Nephron progenitor cell (in vitro differentiated cells): ENCODE measurements at regions not wholly inside any gene's neighbourhood (a gene's known extent, or its start where the extent isn't known, plus 50 kb on each side); places are given as distances from the start of the nearest gene placed in this dataset.
"Not testable (repeated sequence)": the region's sequence is repeated elsewhere in the genome, so short reads cannot be mapped to it uniquely, and the experiment has no call there.

Experiments
- DNase-seq: peaks from one replicate; pipeline ENCODE4 v3.0.0; 2021
- H3K27ac Mint-ChIP-seq: 2 replicates; pipeline ENCODE4 v1.8.0; 2021; ENCODE audit warnings: mild to moderate bottlenecking, moderate library complexity, mixed read lengths
- H3K27me3 Mint-ChIP-seq: 2 replicates; pipeline ENCODE4 v1.8.0; 2021; ENCODE audit warnings: mild to moderate bottlenecking, low read depth, mixed read lengths; ENCODE audit not compliant: poor library complexity
- H3K36me3 Mint-ChIP-seq: 2 replicates; pipeline ENCODE4 v1.8.0; 2021; ENCODE audit warnings: low read depth, mixed read lengths
- H3K4me1 Mint-ChIP-seq: 2 replicates; pipeline ENCODE4 v1.8.0; 2021; ENCODE audit warnings: mixed read lengths
- H3K4me3 Mint-ChIP-seq: 2 replicates; pipeline ENCODE4 v1.8.0; 2021; ENCODE audit warnings: mild to moderate bottlenecking, moderate library complexity, mixed read lengths
- H3K9me3 Mint-ChIP-seq: 2 replicates; pipeline ENCODE4 v1.8.0; 2021; ENCODE audit warnings: mild to moderate bottlenecking, moderate library complexity, mixed read lengths
- TF ChIP-seq, protein P1 (sequence below): fragments of 200-600 bp; sonication (generic); IDR thresholded peaks from 2 replicates; pipeline ENCODE4 v1.5.0; 2021; ENCODE audit warnings: antibody characterized with exemption

DNA sequence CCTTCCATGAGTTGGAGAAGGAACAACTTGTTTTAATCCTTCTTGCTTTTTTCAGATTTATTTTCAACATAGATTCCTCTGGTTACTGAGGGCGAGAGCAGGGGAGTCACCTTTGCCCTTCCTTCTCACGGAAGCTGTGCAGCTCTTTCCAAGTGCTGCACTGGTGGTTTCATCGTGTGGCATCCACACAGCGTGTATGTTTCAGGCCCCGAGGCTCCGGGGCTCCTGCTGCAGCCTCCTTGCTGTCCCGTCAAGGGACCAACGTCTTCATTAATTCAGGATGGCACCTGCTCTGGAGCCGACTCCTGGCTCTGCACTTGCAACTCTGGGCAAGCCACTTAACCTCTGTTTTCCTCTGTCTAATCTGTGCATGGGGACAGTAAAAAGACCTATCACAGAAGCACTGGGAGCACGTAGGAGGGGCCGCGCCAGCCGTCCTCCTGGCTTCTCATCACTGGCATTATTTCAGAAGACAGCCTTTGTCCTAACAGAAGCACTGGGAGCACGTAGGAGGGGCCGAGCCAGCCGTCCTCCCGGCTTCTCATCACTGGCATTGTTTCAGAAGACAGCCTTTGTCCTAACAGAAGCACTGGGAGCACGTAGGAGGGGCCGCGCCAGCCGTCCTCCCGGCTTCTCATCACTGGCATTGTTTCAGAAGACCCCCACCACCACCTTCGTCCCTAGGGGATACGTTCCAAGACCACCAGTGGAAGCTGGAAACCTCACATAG, 117.8 kb upstream of the NKX1-1 start:
- peaks cover 8% of the 10 kb centered on the region for H3K36me3 Mint-ChIP-seq
- TF ChIP-seq, protein P1, sequence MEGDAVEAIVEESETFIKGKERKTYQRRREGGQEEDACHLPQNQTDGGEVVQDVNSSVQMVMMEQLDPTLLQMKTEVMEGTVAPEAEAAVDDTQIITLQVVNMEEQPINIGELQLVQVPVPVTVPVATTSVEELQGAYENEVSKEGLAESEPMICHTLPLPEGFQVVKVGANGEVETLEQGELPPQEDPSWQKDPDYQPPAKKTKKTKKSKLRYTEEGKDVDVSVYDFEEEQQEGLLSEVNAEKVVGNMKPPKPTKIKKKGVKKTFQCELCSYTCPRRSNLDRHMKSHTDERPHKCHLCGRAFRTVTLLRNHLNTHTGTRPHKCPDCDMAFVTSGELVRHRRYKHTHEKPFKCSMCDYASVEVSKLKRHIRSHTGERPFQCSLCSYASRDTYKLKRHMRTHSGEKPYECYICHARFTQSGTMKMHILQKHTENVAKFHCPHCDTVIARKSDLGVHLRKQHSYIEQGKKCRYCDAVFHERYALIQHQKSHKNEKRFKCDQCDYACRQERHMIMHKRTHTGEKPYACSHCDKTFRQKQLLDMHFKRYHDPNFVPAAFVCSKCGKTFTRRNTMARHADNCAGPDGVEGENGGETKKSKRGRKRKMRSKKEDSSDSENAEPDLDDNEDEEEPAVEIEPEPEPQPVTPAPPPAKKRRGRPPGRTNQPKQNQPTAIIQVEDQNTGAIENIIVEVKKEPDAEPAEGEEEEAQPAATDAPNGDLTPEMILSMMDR: no peak
- peak; percentile 1 for DNase-seq
- H3K27ac Mint-ChIP-seq: no peak overlapping the region
- H3K4me3 Mint-ChIP-seq: no peak overlapping the region
- peaks cover 86% of the 10 kb centered on the region for H3K27me3 Mint-ChIP-seq
- peaks cover 40% of the 10 kb centered on the region for H3K9me3 Mint-ChIP-seq
- H3K4me1 Mint-ChIP-seq: peaks cover 16% of the 10 kb centered on the region

DNA sequence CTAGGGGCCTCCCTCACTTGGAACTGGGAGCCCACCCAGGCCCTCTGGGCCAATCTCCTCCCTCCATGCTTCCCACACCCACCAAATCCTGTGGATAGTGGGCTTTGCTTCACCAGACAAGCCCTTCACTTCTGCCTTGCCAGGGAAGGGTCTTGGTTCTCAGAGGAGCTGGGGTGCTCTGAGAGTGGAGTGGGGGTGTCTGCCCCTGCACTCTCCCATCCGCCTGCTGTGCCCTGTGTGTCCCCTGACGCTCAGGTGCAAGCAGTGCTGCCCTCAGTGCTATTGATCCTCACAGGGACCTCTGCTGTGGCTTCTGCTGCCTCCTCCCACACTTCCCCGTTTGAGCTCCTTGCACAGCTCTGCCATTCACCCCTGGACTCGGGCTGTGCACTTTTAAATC, 117.3 kb upstream of the NKX1-1 start:
- peaks cover 8% of the 10 kb centered on the region for H3K36me3 Mint-ChIP-seq
- H3K4me3 Mint-ChIP-seq: no peak overlapping the region
- peaks cover 86% of the 10 kb centered on the region for H3K27me3 Mint-ChIP-seq
- TF ChIP-seq, protein P1: no peak
- H3K4me1 Mint-ChIP-seq: peaks cover 16% of the 10 kb centered on the region
- DNase-seq: peak; percentile 1
- H3K9me3 Mint-ChIP-seq: peaks cover 40% of the 10 kb centered on the region
- H3K27ac Mint-ChIP-seq: no peak overlapping the region

DNA sequence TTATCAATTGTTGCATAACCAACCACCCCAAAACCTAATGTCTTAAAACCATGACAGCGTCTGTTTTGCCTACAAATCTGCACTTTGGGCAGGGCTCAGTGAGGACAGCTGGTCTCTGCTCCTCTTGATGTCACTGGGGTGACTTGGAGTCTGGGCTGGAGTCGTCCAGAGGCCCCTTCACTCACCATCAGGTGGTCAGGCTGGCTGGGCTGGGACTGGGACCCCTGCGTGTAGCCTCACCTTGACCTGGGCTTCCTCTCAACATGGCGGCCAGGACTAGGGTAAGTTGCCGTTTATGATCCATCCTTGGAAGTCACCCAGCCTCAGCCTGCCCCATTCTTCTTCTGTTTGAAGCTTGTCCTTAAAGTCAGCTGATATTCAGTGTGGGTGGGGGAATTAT, 116.8 kb upstream of the NKX1-1 start:
- TF ChIP-seq, protein P1: no peak
- H3K27me3 Mint-ChIP-seq: peaks cover 86% of the 10 kb centered on the region
- H3K4me1 Mint-ChIP-seq: peaks cover 16% of the 10 kb centered on the region
- peaks cover 40% of the 10 kb centered on the region for H3K9me3 Mint-ChIP-seq
- no peak overlapping the region for H3K27ac Mint-ChIP-seq
- DNase-seq: no peak
- H3K4me3 Mint-ChIP-seq: no peak overlapping the region
- peaks cover 8% of the 10 kb centered on the region for H3K36me3 Mint-ChIP-seq

DNA sequence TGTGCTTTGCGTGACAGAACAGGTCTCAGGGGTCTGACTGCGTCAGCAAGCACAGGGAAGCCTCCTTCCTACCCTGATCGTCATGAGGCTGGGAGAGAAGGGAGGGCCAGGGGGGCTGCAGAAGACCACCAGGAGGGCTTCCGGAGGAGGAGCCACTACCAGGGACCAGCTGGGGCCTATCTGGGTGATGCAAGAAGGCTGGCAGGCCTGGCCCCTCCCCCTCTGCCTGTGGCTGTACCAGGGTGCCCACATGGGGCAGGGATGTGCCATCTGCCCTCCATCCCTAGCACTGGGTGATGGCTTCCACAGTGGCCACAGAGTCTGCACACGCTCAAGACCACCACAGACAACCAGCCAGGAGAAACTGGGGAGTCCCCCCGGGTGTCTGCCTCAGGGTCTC, 116.4 kb upstream of the NKX1-1 start:
- Mint-ChIP-seq H3K36me3 (peaks cover 8% of the 10 kb centered on the region), H3K27ac (no peak overlapping the region), H3K4me3 (no peak overlapping the region), H3K4me1 (peaks cover 16% of the 10 kb centered on the region), H3K9me3 (peaks cover 37% of the 10 kb centered on the region), H3K27me3 (peaks cover 83% of the 10 kb centered on the region)
- peak; percentile 5 for DNase-seq
- TF ChIP-seq, protein P1: no peak

DNA sequence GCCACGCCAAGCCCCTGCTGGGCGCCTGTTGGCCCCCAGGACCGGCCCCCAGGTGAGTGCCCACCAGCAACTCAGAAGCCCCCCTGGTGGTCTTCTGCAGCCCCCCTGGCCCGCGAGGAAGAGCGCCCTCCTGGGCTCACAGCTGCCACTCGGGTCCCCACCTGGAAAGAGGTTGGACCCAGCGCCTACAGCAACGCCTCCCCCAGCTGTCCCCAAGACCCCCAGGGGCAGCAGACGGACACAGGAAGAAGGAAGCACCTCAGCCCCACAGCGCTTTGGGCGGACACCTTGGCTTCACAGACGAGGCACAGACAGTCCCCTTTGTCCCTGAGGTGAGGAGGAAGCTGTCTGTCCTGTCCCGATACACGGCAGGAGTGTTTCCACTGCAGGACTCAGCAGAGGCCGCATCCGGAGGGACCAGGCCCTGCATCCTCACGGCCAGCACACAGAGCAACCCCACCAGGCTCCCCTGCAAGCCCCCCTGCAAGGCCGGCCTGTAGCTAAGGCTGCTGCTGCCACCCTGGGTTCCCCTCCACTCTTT, 115.6 kb upstream of the NKX1-1 start:
- DNase-seq: peak; percentile 2
- Mint-ChIP-seq H3K27me3 (peaks cover 76% of the 10 kb centered on the region), H3K9me3 (peaks cover 31% of the 10 kb centered on the region), H3K36me3 (peaks cover 8% of the 10 kb centered on the region), H3K4me3 (no peak overlapping the region), H3K4me1 (peaks cover 18% of the 10 kb centered on the region), H3K27ac (no peak overlapping the region)
- TF ChIP-seq, protein P1: no peak

DNA sequence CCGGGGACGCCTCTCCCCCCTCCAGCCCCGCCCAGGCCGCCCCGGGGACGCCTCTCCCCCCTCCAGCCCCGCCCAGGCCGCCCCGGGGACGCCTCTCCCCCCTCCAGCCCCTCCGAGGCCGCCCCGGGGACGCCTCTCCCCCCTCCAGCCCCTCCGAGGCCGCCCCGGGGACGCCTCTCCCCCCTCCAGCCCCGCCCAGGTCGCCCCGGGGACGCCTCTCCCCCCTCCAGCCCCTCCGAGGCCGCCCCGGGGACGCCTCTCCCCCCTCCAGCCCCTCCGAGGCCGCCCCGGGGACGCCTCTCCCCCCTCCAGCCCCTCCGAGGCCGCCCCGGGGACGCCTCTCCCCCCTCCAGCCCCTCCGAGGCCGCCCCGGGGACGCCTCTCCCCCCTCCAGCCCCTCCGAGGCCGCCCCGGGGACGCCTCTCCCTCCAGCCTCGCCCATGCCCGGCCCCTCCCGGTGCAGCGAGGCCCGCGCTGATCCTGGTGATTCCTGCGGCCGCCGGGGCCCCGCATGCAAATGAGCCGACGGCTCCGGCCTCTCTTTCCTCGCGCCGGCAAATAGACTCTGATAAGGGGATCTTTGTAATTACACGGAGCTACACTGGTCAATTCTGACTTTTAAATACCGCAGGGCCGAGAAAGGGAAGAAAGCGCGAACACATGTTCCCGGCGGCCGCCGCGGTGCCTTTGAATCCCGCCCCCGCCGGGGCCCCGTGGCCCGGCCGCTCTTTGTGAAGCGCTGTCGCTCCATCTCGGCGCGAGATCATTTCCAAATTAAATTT, 114.7 kb upstream of the NKX1-1 start:
- H3K27me3 Mint-ChIP-seq: peaks cover 74% of the 10 kb centered on the region
- H3K9me3 Mint-ChIP-seq: peaks cover 28% of the 10 kb centered on the region
- peaks cover 27% of the 10 kb centered on the region for H3K4me1 Mint-ChIP-seq
- peak overlapping the region; percentile 58 for H3K4me3 Mint-ChIP-seq
- not testable (repeated sequence) for H3K36me3 Mint-ChIP-seq, H3K27ac Mint-ChIP-seq
- DNase-seq: peak; percentile 72
